NB4 (cell line): ENCODE measurements at regions not wholly inside any gene's neighbourhood (a gene's known extent, or its start where the extent isn't known, plus 50 kb on each side); places are given as distances from the start of the nearest gene placed in this dataset.
A peak's percentile ranks its signal among the peaks of the same experiment; 100 is the strongest.
"Not testable (repeated sequence)": the region's sequence is repeated elsewhere in the genome, so short reads cannot be mapped to it uniquely, and the experiment has no call there.

Experiments
- DNase-seq: peaks from one replicate; pipeline ENCODE4 v3.0.0; 2010; ENCODE audit warnings: low read depth
- H3K4me3 ChIP-seq: one replicate; pipeline ENCODE4 v1.5.1; 2011; ENCODE audit warnings: mild to moderate bottlenecking, low read depth, low read length, moderate library complexity
- CTCF ChIP-seq: IDR thresholded peaks from one replicate; pipeline ENCODE4 v1.5.1; 2012; ENCODE audit warnings: low read depth, low read length
- MAX ChIP-seq: IDR thresholded peaks from 2 replicates; pipeline ENCODE4 v1.6.1; 2011; ENCODE audit warnings: low read depth, low read length
- MYC ChIP-seq: IDR thresholded peaks from 2 replicates; pipeline ENCODE4 v1.6.1; 2011; ENCODE audit warnings: low read depth, low read length
- POLR2A ChIP-seq: IDR thresholded peaks from 2 replicates; pipeline ENCODE4 v1.6.1; 2011; ENCODE audit warnings: mild to moderate bottlenecking; ENCODE audit not compliant: insufficient read length; ENCODE audit errors: extremely low read depth

- no peak for TF ChIP-seq MAX
- no peak for TF ChIP-seq CTCF
- no peak for TF ChIP-seq POLR2A
- no peak for TF ChIP-seq MYC
- no peak for DNase-seq
- H3K4me3 ChIP-seq, result no peak overlapping the region
These were observed 1472.4 kb upstream of the GOT2 start for GRCh38 chr16:60206516-60206915.

- no peak overlapping the region for H3K4me3 ChIP-seq
- TF ChIP-seq MYC (no peak), CTCF (no peak), POLR2A (no peak), MAX (no peak)
- DNase-seq, result no peak
These were observed 1470.1 kb upstream of the GOT2 start for GRCh38 chr16:60204181-60204580.

- TF ChIP-seq CTCF, result peak; percentile 49
- no peak for TF ChIP-seq POLR2A
- DNase-seq, result peak; percentile 29
- no peak overlapping the region for H3K4me3 ChIP-seq
These were observed 1469.5 kb upstream of the GOT2 start for GRCh38 chr16:60203525-60204124.

GRCh38 chr16:60200729-60201128 lies 1466.6 kb upstream of the GOT2 start:
- not testable (repeated sequence) for H3K4me3 ChIP-seq, DNase-seq

- no peak overlapping the region for H3K4me3 ChIP-seq
- no peak for DNase-seq
- TF ChIP-seq MAX (no peak), POLR2A (no peak), MYC (no peak), CTCF (no peak)
These were observed 1466.0 kb upstream of the GOT2 start for GRCh38 chr16:60200161-60200560.

GRCh38 chr16:60199150-60199549 lies 1465.0 kb upstream of the GOT2 start:
- no peak overlapping the region for H3K4me3 ChIP-seq
- TF ChIP-seq MAX (no peak), MYC (no peak), CTCF (no peak), POLR2A (no peak)
- no peak for DNase-seq

GRCh38 chr16:60181536-60181935 lies 1447.4 kb upstream of the GOT2 start:
- TF ChIP-seq MYC (no peak), MAX (no peak), POLR2A (no peak), CTCF (no peak)
- DNase-seq, result no peak
- H3K4me3 ChIP-seq, result no peak overlapping the region
